WTC11 (cell line): ENCODE measurements at regions not wholly inside any gene's neighbourhood (a gene's known extent, or its start where the extent isn't known, plus 50 kb on each side); places are given as distances from the start of the nearest gene placed in this dataset.

Source experiments
- ATAC-seq: fragments of 200-7000 bp; cut with Tn5 transposase; 2 replicates; pipeline ENCODE4 v1.10.0; 2021; ENCODE audit warnings: mild to moderate bottlenecking, moderate library complexity
- CTCF ChIA-PET: fragments of 300-600 bp; sonication (Branson Sonifier 250); formaldehyde crosslinking; loops from one replicate; lab custom pipeline; 2021; ENCODE audit warnings: antibody characterized with exemption; lab: Charles Lee
- POLR2A ChIA-PET: fragments of 350-600 bp; sonication (Branson Sonifier 250); formaldehyde crosslinking; loops from one replicate; lab custom pipeline; 2021; ENCODE audit warnings: antibody characterized with exemption; lab: Charles Lee
- DNase-seq: peaks from one replicate; pipeline ENCODE4 v3.0.0; 2021; ENCODE audit warnings: low spot score
- H3K27ac Mint-ChIP-seq: 2 replicates; pipeline ENCODE4 v1.8.0; 2021; ENCODE audit warnings: mixed read lengths
- H3K27me3 Mint-ChIP-seq: 2 replicates; pipeline ENCODE4 v1.8.0; 2021; ENCODE audit warnings: low read depth, mild to moderate bottlenecking, moderate library complexity, mixed read lengths
- H3K36me3 Mint-ChIP-seq: 2 replicates; pipeline ENCODE4 v1.8.0; 2021; ENCODE audit warnings: mixed read lengths
- H3K4me1 Mint-ChIP-seq: 2 replicates; pipeline ENCODE4 v1.8.0; 2022; ENCODE audit warnings: mixed read lengths
- H3K4me3 Mint-ChIP-seq: 2 replicates; pipeline ENCODE4 v1.8.0; 2021; ENCODE audit warnings: mild to moderate bottlenecking, moderate library complexity, mixed read lengths
- H3K9me3 Mint-ChIP-seq: 2 replicates; pipeline ENCODE4 v1.8.0; 2021; ENCODE audit warnings: mixed read lengths
- ATF1 ChIP-seq: sonication (generic); formaldehyde crosslinking; IDR thresholded peaks from 2 replicates; pipeline ENCODE4 v1.8.1; 2023; ENCODE audit warnings: mild to moderate bottlenecking, moderate library complexity, missing genetic modification reagents
- FOXJ3 ChIP-seq: sonication (generic); formaldehyde crosslinking; IDR thresholded peaks from 2 replicates; pipeline ENCODE4 v1.9.0; 2021; ENCODE audit warnings: missing genetic modification reagents, mild to moderate bottlenecking, borderline replicate concordance
- FOXK1 ChIP-seq: sonication (generic); formaldehyde crosslinking; IDR thresholded peaks from 2 replicates; pipeline ENCODE4 v1.8.0; 2022; ENCODE audit warnings: mild to moderate bottlenecking, moderate library complexity, missing genetic modification reagents
- FOXP1 ChIP-seq: sonication (generic); formaldehyde crosslinking; IDR thresholded peaks from 2 replicates; pipeline ENCODE4 v1.8.0; 2022; ENCODE audit warnings: missing genetic modification reagents, mild to moderate bottlenecking, moderate library complexity, borderline replicate concordance
- GRHL2 ChIP-seq: fragments of 250-450 bp; sonication (Bioruptor Pico); IDR thresholded peaks from 2 replicates; pipeline ENCODE4 v1.8.0; 2022; ENCODE audit warnings: mild to moderate bottlenecking, moderate library complexity; ENCODE audit not compliant: insufficient replicate concordance, severe bottlenecking
- GTF2I ChIP-seq: fragments of 250-450 bp; sonication (Bioruptor Pico); conservative IDR thresholded peaks from 2 replicates; pipeline ENCODE4 v1.4.0; 2021; ENCODE audit warnings: mild to moderate bottlenecking
- JAZF1 ChIP-seq: fragments of 250-450 bp; sonication (Bioruptor Pico); IDR thresholded peaks from 2 replicates; pipeline ENCODE4 v1.9.0; 2021; ENCODE audit warnings: moderate library complexity, mild to moderate bottlenecking, inconsistent platforms
- MYBL2 ChIP-seq: sonication (generic); formaldehyde crosslinking; IDR thresholded peaks from 2 replicates; pipeline ENCODE4 v1.8.1; 2023; ENCODE audit warnings: mild to moderate bottlenecking, moderate library complexity, missing genetic modification reagents
- NR1H2 ChIP-seq: sonication (generic); formaldehyde crosslinking; IDR thresholded peaks from 2 replicates; pipeline ENCODE4 v1.9.0; 2021; ENCODE audit warnings: mild to moderate bottlenecking, moderate library complexity, missing genetic modification reagents
- RORB ChIP-seq: fragments of 250-450 bp; sonication (Bioruptor Pico); IDR thresholded peaks from 2 replicates; pipeline ENCODE4 v1.9.0; 2021; ENCODE audit warnings: mild to moderate bottlenecking
- TEAD1 ChIP-seq: sonication (generic); formaldehyde crosslinking; IDR thresholded peaks from 2 replicates; pipeline ENCODE4 v1.8.0; 2022; ENCODE audit warnings: mild to moderate bottlenecking, missing genetic modification reagents
- ZNF416 ChIP-seq: fragments of 250-450 bp; sonication (Bioruptor Pico); IDR thresholded peaks from 2 replicates; pipeline ENCODE4 v1.9.0; 2021; ENCODE audit warnings: mild to moderate bottlenecking, inconsistent platforms
- TF ChIP-seq, protein P1 (sequence below): sonication (generic); formaldehyde crosslinking; IDR thresholded peaks from 2 replicates; pipeline ENCODE4 v1.8.0; 2022; ENCODE audit warnings: mild to moderate bottlenecking, missing genetic modification reagents
- TF ChIP-seq, protein P2 (sequence below): fragments of 250-450 bp; sonication (Bioruptor Pico); conservative IDR thresholded peaks from 2 replicates; pipeline ENCODE4 v1.9.0; 2021; ENCODE audit warnings: mild to moderate bottlenecking
- TF ChIP-seq, protein P3 (sequence below): sonication (generic); formaldehyde crosslinking; IDR thresholded peaks from 2 replicates; pipeline ENCODE4 v1.8.1; 2022; ENCODE audit warnings: low read depth, missing genetic modification reagents, borderline replicate concordance
- TF ChIP-seq, protein P4 (sequence below): sonication (generic); formaldehyde crosslinking; IDR thresholded peaks from 2 replicates; pipeline ENCODE4 v1.8.1; 2022; ENCODE audit warnings: low read depth, mild to moderate bottlenecking, moderate library complexity, missing genetic modification reagents, borderline replicate concordance
- TF ChIP-seq, protein P5 (sequence below): sonication (generic); formaldehyde crosslinking; IDR thresholded peaks from 2 replicates; pipeline ENCODE4 v1.8.1; 2022; ENCODE audit warnings: mild to moderate bottlenecking, moderate library complexity, missing genetic modification reagents
- TF ChIP-seq, protein P6 (sequence below): sonication (generic); formaldehyde crosslinking; conservative IDR thresholded peaks from 2 replicates; pipeline ENCODE4 v1.8.1; 2022; ENCODE audit warnings: mild to moderate bottlenecking, missing genetic modification reagents
- TF ChIP-seq, protein P7 (sequence below): sonication (generic); formaldehyde crosslinking; IDR thresholded peaks from 2 replicates; pipeline ENCODE4 v1.8.1; 2023; ENCODE audit warnings: mild to moderate bottlenecking, missing genetic modification reagents, moderate library complexity
- TF ChIP-seq, protein P8 (sequence below): fragments of 250-450 bp; sonication (Bioruptor Pico); IDR thresholded peaks from 2 replicates; pipeline ENCODE4 v1.9.0; 2021; ENCODE audit warnings: moderate library complexity, mild to moderate bottlenecking, inconsistent platforms, borderline replicate concordance
- TF ChIP-seq, protein P9 (sequence below): sonication (generic); formaldehyde crosslinking; IDR thresholded peaks from 2 replicates; pipeline ENCODE4 v1.8.0; 2022; ENCODE audit warnings: mild to moderate bottlenecking, missing genetic modification reagents
- TF ChIP-seq, protein P10 (sequence below): sonication (generic); formaldehyde crosslinking; IDR thresholded peaks from 2 replicates; pipeline ENCODE4 v1.8.0; 2023; ENCODE audit warnings: mild to moderate bottlenecking, missing genetic modification reagents

DNA sequence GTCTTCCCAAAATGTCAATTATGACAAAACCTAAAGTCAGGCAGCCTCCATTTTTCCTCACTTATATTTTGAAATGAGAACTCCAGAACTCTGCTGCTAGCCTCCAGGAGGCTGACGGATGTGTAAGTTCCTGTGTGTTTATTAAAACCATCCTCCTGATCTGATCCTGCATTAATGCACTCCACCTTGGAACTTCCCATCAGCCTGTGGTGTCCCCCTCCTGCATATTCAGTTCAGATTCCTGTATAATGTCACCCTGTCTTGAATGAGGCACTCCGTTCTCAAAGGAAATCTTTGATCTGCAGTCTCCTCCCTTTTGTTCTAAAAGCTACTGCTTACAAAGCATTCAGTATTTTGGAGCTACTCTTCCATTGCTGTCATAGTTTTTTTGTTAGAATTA lies 318.2 kb upstream of the ONECUT1 start:
- Mint-ChIP-seq H3K4me3 (no peak overlapping the region), H3K9me3 (no peaks in the 10 kb centered on the region), H3K27me3 (peaks cover 4% of the 10 kb centered on the region), H3K27ac (no peak overlapping the region), H3K36me3 (no peaks in the 10 kb centered on the region), H3K4me1 (peaks cover 36% of the 10 kb centered on the region)
- CTCF ChIA-PET: interaction anchor here (1.3 kb wide), 1 partner anchor 89 kb away, joined by 4 read pairs; no protein-coding TSS in a partner anchor
- TF ChIP-seq FOXP1 (CRISPR knock-in tag) (no peak), FOXK1 (CRISPR knock-in tag) (no peak), GTF2I (no peak)
- TF ChIP-seq, protein P1, sequence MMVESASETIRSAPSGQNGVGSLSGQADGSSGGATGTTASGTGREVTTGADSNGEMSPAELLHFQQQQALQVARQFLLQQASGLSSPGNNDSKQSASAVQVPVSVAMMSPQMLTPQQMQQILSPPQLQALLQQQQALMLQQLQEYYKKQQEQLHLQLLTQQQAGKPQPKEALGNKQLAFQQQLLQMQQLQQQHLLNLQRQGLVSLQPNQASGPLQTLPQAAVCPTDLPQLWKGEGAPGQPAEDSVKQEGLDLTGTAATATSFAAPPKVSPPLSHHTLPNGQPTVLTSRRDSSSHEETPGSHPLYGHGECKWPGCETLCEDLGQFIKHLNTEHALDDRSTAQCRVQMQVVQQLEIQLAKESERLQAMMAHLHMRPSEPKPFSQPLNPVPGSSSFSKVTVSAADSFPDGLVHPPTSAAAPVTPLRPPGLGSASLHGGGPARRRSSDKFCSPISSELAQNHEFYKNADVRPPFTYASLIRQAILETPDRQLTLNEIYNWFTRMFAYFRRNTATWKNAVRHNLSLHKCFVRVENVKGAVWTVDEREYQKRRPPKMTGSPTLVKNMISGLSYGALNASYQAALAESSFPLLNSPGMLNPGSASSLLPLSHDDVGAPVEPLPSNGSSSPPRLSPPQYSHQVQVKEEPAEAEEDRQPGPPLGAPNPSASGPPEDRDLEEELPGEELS (CRISPR knock-in tag): no peak
- DNase-seq (no peak), ATAC-seq (no peak)
- POLR2A ChIA-PET: no interaction called here

DNA sequence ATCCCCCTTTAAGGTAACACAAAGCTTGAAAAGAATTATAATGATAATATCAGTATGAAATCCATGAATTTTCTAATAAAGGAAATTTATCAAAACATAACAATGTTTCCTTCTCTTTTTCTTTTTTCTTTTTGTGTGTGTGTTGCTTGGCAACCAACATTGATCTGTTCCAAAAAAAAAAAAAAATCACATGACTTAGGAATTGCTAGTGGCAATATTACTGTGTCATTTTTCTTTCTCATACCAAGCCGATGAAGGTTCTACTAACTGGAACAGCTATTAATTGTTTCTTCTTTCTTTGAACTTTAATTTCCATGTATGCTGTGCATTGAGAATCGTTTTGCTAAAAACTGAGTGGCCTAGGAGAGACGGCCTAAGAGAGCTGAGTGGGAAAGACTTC lies 317.7 kb upstream of the ONECUT1 start:
- Mint-ChIP-seq H3K27me3 (peaks cover 4% of the 10 kb centered on the region), H3K36me3 (no peaks in the 10 kb centered on the region), H3K4me3 (no peak overlapping the region), H3K27ac (no peak overlapping the region), H3K4me1 (peaks cover 36% of the 10 kb centered on the region), H3K9me3 (no peaks in the 10 kb centered on the region)
- ChIA-PET POLR2A (no interaction called here), CTCF (interaction anchor here (1.3 kb wide), 1 partner anchor 89 kb away, joined by 4 read pairs; no protein-coding TSS in a partner anchor)
- DNase-seq: no peak
- no peak for ATAC-seq
- TF ChIP-seq, protein P2, sequence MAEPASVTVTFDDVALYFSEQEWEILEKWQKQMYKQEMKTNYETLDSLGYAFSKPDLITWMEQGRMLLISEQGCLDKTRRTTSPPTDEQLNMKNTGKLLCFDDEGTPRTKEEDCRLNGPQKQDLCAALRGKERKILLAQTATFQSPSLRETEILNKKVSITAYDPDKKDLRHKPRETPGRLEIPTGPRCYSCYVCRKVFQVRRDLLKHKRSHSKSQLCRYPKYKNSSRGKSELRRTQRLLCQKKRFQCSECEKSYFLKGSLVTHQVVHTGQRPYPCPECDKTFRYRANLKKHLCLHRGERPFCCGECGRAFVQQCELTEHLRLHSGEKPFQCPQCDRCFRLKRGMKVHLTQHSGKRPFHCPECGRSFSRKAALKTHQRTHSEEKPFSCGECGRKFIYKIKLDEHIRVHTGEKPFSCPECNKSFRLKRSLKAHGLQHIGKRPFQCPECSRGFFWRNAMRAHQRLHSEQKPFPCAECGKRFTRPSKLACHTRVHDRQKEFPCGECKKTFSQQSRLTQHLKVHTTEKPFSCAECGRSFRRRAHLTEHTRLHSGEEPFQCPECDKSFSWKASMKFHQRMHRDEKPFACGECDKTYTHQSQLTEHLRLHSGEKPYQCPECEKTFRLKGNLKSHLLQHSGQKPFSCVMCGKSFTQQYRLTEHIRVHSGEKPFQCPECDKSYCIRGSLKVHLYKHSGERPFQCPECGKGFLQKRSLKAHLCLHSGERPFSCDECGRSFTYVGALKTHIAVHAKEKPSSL (CRISPR knock-in tag): no peak
- TF ChIP-seq, protein P3, sequence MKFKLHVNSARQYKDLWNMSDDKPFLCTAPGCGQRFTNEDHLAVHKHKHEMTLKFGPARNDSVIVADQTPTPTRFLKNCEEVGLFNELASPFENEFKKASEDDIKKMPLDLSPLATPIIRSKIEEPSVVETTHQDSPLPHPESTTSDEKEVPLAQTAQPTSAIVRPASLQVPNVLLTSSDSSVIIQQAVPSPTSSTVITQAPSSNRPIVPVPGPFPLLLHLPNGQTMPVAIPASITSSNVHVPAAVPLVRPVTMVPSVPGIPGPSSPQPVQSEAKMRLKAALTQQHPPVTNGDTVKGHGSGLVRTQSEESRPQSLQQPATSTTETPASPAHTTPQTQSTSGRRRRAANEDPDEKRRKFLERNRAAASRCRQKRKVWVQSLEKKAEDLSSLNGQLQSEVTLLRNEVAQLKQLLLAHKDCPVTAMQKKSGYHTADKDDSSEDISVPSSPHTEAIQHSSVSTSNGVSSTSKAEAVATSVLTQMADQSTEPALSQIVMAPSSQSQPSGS (CRISPR knock-in tag): no peak
- TF ChIP-seq MYBL2 (no peak), JAZF1 (no peak), RORB (CRISPR knock-in tag) (no peak), GRHL2 (no peak), TEAD1 (CRISPR knock-in tag) (no peak), NR1H2 (no peak), ZNF416 (CRISPR knock-in tag) (no peak), FOXJ3 (no peak), ATF1 (CRISPR knock-in tag) (no peak)
- TF ChIP-seq, protein P4, sequence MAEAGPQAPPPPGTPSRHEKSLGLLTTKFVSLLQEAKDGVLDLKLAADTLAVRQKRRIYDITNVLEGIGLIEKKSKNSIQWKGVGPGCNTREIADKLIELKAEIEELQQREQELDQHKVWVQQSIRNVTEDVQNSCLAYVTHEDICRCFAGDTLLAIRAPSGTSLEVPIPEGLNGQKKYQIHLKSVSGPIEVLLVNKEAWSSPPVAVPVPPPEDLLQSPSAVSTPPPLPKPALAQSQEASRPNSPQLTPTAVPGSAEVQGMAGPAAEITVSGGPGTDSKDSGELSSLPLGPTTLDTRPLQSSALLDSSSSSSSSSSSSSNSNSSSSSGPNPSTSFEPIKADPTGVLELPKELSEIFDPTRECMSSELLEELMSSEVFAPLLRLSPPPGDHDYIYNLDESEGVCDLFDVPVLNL (CRISPR knock-in tag): no peak
- TF ChIP-seq, protein P5, sequence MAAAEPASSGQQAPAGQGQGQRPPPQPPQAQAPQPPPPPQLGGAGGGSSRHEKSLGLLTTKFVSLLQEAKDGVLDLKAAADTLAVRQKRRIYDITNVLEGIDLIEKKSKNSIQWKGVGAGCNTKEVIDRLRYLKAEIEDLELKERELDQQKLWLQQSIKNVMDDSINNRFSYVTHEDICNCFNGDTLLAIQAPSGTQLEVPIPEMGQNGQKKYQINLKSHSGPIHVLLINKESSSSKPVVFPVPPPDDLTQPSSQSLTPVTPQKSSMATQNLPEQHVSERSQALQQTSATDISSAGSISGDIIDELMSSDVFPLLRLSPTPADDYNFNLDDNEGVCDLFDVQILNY: no peak
- TF ChIP-seq, protein P6, sequence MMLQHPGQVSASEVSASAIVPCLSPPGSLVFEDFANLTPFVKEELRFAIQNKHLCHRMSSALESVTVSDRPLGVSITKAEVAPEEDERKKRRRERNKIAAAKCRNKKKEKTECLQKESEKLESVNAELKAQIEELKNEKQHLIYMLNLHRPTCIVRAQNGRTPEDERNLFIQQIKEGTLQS: no peak
- TF ChIP-seq, protein P7, sequence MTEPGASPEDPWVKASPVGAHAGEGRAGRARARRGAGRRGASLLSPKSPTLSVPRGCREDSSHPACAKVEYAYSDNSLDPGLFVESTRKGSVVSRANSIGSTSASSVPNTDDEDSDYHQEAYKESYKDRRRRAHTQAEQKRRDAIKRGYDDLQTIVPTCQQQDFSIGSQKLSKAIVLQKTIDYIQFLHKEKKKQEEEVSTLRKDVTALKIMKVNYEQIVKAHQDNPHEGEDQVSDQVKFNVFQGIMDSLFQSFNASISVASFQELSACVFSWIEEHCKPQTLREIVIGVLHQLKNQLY (CRISPR knock-in tag): no peak
- TF ChIP-seq, protein P8, sequence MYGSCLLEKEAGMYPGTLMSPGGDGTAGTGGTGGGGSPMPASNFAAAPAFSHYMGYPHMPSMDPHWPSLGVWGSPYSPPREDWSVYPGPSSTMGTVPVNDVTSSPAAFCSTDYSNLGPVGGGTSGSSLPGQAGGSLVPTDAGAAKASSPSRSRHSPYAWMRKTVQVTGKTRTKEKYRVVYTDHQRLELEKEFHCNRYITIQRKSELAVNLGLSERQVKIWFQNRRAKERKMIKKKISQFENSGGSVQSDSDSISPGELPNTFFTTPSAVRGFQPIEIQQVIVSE (CRISPR knock-in tag): no peak
- TF ChIP-seq, protein P9, sequence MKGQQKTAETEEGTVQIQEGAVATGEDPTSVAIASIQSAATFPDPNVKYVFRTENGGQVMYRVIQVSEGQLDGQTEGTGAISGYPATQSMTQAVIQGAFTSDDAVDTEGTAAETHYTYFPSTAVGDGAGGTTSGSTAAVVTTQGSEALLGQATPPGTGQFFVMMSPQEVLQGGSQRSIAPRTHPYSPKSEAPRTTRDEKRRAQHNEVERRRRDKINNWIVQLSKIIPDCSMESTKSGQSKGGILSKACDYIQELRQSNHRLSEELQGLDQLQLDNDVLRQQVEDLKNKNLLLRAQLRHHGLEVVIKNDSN (CRISPR knock-in tag): no peak
- TF ChIP-seq, protein P10, sequence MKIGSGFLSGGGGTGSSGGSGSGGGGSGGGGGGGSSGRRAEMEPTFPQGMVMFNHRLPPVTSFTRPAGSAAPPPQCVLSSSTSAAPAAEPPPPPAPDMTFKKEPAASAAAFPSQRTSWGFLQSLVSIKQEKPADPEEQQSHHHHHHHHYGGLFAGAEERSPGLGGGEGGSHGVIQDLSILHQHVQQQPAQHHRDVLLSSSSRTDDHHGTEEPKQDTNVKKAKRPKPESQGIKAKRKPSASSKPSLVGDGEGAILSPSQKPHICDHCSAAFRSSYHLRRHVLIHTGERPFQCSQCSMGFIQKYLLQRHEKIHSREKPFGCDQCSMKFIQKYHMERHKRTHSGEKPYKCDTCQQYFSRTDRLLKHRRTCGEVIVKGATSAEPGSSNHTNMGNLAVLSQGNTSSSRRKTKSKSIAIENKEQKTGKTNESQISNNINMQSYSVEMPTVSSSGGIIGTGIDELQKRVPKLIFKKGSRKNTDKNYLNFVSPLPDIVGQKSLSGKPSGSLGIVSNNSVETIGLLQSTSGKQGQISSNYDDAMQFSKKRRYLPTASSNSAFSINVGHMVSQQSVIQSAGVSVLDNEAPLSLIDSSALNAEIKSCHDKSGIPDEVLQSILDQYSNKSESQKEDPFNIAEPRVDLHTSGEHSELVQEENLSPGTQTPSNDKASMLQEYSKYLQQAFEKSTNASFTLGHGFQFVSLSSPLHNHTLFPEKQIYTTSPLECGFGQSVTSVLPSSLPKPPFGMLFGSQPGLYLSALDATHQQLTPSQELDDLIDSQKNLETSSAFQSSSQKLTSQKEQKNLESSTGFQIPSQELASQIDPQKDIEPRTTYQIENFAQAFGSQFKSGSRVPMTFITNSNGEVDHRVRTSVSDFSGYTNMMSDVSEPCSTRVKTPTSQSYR (CRISPR knock-in tag): no peak
